OCI-LY1 (cell line): ENCODE measurements at regions not wholly inside any gene's neighbourhood (a gene's known extent, or its start where the extent isn't known, plus 50 kb on each side); places are given as distances from the start of the nearest gene placed in this dataset.

ENCODE experiments used
- H2AFZ ChIP-seq: fragments of 200-600 bp; sonication (generic), shearing (Covaris generic); 2 replicates; pipeline ENCODE4 v1.6.0; 2014; ENCODE audit warnings: antibody characterized with exemption, mild to moderate bottlenecking, low read length
- H3F3A ChIP-seq: fragments of 200-600 bp; sonication (generic), shearing (Covaris generic); 2 replicates; pipeline ENCODE4 v1.6.0; 2014; ENCODE audit warnings: mild to moderate bottlenecking, antibody characterized with exemption, low read length, moderate library complexity; ENCODE audit not compliant: insufficient read depth
- H3K27ac ChIP-seq: fragments of 200-600 bp; sonication (generic); 2 replicates; pipeline ENCODE4 v1.5.1; 2014; ENCODE audit warnings: low read length, mixed run types, mild to moderate bottlenecking, low read depth; ENCODE audit not compliant: poor library complexity, severe bottlenecking
- H3K27me3 ChIP-seq: fragments of 200-600 bp; sonication (generic); 2 replicates; pipeline ENCODE4 v1.6.0; 2014; ENCODE audit warnings: antibody characterized with exemption, mild to moderate bottlenecking, low read length, moderate library complexity; ENCODE audit not compliant: insufficient read depth
- H3K36me3 ChIP-seq: fragments of 200-600 bp; sonication (generic); 2 replicates; pipeline ENCODE4 v1.6.1; 2014; ENCODE audit warnings: mild to moderate bottlenecking, antibody characterized with exemption, low read length, moderate library complexity, mixed read lengths; ENCODE audit not compliant: insufficient read depth
- H3K4me1 ChIP-seq: fragments of 200-600 bp; sonication (generic); 2 replicates; pipeline ENCODE4 v1.5.1; 2014; ENCODE audit warnings: mild to moderate bottlenecking, low read length, moderate library complexity; ENCODE audit not compliant: insufficient read depth, severe bottlenecking
- H3K4me2 ChIP-seq: fragments of 200-600 bp; sonication (generic), shearing (Covaris generic); 2 replicates; pipeline ENCODE4 v1.6.1; 2014; ENCODE audit warnings: low read length
- H3K4me3 ChIP-seq: fragments of 200-600 bp; sonication (generic); 2 replicates; pipeline ENCODE4 v1.5.1; 2014; ENCODE audit warnings: low read length, low read depth, mild to moderate bottlenecking, mixed read lengths; ENCODE audit not compliant: poor library complexity, severe bottlenecking
- H3K79me2 ChIP-seq: fragments of 200-600 bp; shearing (Covaris generic); 2 replicates; pipeline ENCODE4 v1.6.1; 2016; ENCODE audit warnings: mixed run types, low read length, mixed read lengths; ENCODE audit not compliant: insufficient read depth
- H3K9ac ChIP-seq: fragments of 200-600 bp; sonication (generic), shearing (Covaris generic); 2 replicates; pipeline ENCODE4 v1.6.1; 2014; ENCODE audit warnings: mild to moderate bottlenecking, low read length, mixed read lengths
- H3K9me2 ChIP-seq: fragments of 200-600 bp; sonication (generic), shearing (Covaris generic); 2 replicates; pipeline ENCODE4 v1.6.1; 2014; ENCODE audit warnings: low read depth, mild to moderate bottlenecking, low read length, mixed read lengths
- H3K9me3 ChIP-seq: fragments of 200-600 bp; shearing (Covaris generic); 2 replicates; pipeline ENCODE4 v1.6.1; 2014; ENCODE audit warnings: low read length, mixed read lengths
- H4K20me1 ChIP-seq: fragments of 200-600 bp; sonication (generic), shearing (Covaris generic); 2 replicates; pipeline ENCODE4 v1.6.0; 2016; ENCODE audit warnings: mild to moderate bottlenecking, low read length; ENCODE audit not compliant: insufficient read depth
- CTCF ChIP-seq: fragments of 200-600 bp; sonication (generic), shearing (Covaris generic); IDR thresholded peaks from 2 replicates; pipeline ENCODE4 v1.5.1; 2017; ENCODE audit warnings: mild to moderate bottlenecking, antibody characterized with exemption, low read length, moderate library complexity, mixed read lengths
- EZH2 ChIP-seq: fragments of 200-600 bp; sonication (generic), shearing (Covaris generic); IDR thresholded peaks from 2 replicates; pipeline ENCODE4 v1.8.0; 2017; ENCODE audit warnings: borderline replicate concordance, mixed run types, mild to moderate bottlenecking, antibody characterized with exemption, low read length, moderate library complexity, mixed read lengths

GRCh38 chr10:14408139-14408538, 77.4 kb upstream of the FRMD4A start:
- no peak overlapping the region for H3K27ac ChIP-seq
- no peaks in the 10 kb centered on the region for H3K27me3 ChIP-seq
- TF ChIP-seq CTCF (no peak), EZH2 (no peak)
- H3K9me3 ChIP-seq, result no peaks in the 10 kb centered on the region
- H3K9me2 ChIP-seq, result no peaks in the 10 kb centered on the region
- no peaks in the 10 kb centered on the region for H3K36me3 ChIP-seq
- H3K4me2 ChIP-seq, result no peak overlapping the region
- no peak overlapping the region for H2AFZ ChIP-seq
- no peak overlapping the region for H3K4me3 ChIP-seq
- H3K79me2 ChIP-seq, result no peaks in the 10 kb centered on the region
- no peaks in the 10 kb centered on the region for H3K4me1 ChIP-seq
- no peak overlapping the region for H3K9ac ChIP-seq
- H3F3A ChIP-seq, result no peaks in the 10 kb centered on the region
- H4K20me1 ChIP-seq, result no peaks in the 10 kb centered on the region

GRCh38 chr10:14407567-14407966, 76.8 kb upstream of the FRMD4A start:
- no peak overlapping the region for H3K4me2 ChIP-seq
- H3K27me3 ChIP-seq, result no peaks in the 10 kb centered on the region
- H3K27ac ChIP-seq, result no peak overlapping the region
- H3K9me2 ChIP-seq, result no peaks in the 10 kb centered on the region
- H3K4me3 ChIP-seq, result no peak overlapping the region
- no peaks in the 10 kb centered on the region for H3K4me1 ChIP-seq
- no peaks in the 10 kb centered on the region for H4K20me1 ChIP-seq
- H3K9me3 ChIP-seq, result no peaks in the 10 kb centered on the region
- no peaks in the 10 kb centered on the region for H3F3A ChIP-seq
- H3K9ac ChIP-seq, result no peak overlapping the region
- TF ChIP-seq EZH2 (no peak), CTCF (no peak)
- no peaks in the 10 kb centered on the region for H3K79me2 ChIP-seq
- H2AFZ ChIP-seq, result no peak overlapping the region
- H3K36me3 ChIP-seq, result no peaks in the 10 kb centered on the region

- Histone ChIP-seq H3K9ac (no peak overlapping the region), H3K4me3 (no peak overlapping the region), H3K4me1 (no peaks in the 10 kb centered on the region)
These were observed 74.6 kb upstream of the FRMD4A start for GRCh38 chr10:14405076-14406065.

More at GRCh38 chr10:14405076-14406065, 74.6 kb upstream of the FRMD4A start:
- no peak overlapping the region for H3K27ac ChIP-seq
- no peaks in the 10 kb centered on the region for H3K36me3 ChIP-seq
- no peaks in the 10 kb centered on the region for H3K9me2 ChIP-seq
- no peaks in the 10 kb centered on the region for H3K9me3 ChIP-seq
- H4K20me1 ChIP-seq, result no peaks in the 10 kb centered on the region
- H3F3A ChIP-seq, result no peaks in the 10 kb centered on the region
- H2AFZ ChIP-seq, result no peak overlapping the region
- H3K79me2 ChIP-seq, result no peaks in the 10 kb centered on the region
- no peaks in the 10 kb centered on the region for H3K27me3 ChIP-seq
- no peak overlapping the region for H3K4me2 ChIP-seq
- TF ChIP-seq CTCF (no peak), EZH2 (no peak)
